ENCODE measurements at regions not wholly inside any gene's neighbourhood (a gene's known extent, or its start where the extent isn't known, plus 50 kb on each side); places are given as distances from the start of the nearest gene placed in this dataset.

- H3K27me3 ChIP-seq (ENCODE audit: control insufficient read depth, insufficient read depth, low read length) = no peaks in the 10 kb centered on the region
- no peak overlapping the region for H3K4me3 ChIP-seq (ENCODE audit: low read length)
- no peaks in the 10 kb centered on the region for H3K36me3 ChIP-seq (ENCODE audit: control insufficient read depth, low read depth, low read length)
- no peak overlapping the region for H3K9ac ChIP-seq (ENCODE audit: low read length)
- H3K9me3 ChIP-seq (ENCODE audit: control insufficient read depth, low read depth, low read length) = no peaks in the 10 kb centered on the region
- H3K27ac ChIP-seq (ENCODE audit: low read length) = no peak overlapping the region
- no peaks in the 10 kb centered on the region for H3K4me1 ChIP-seq (ENCODE audit: control insufficient read depth, low read depth, low read length)
Observed at GRCh38 chr13:70324519-70324918, 216.3 kb upstream of the KLHL1 start.

GRCh38 chr13:70311191-70311590 lies 202.9 kb upstream of the KLHL1 start:
- Histone ChIP-seq H3K27me3 (ENCODE audit: control insufficient read depth, insufficient read depth, low read length) (no peaks in the 10 kb centered on the region), H3K9ac (ENCODE audit: low read length) (no peak overlapping the region), H3K27ac (ENCODE audit: low read length) (no peak overlapping the region), H3K4me1 (ENCODE audit: control insufficient read depth, low read depth, low read length) (no peaks in the 10 kb centered on the region), H3K9me3 (ENCODE audit: control insufficient read depth, low read depth, low read length) (no peaks in the 10 kb centered on the region), H3K36me3 (ENCODE audit: control insufficient read depth, low read depth, low read length) (no peaks in the 10 kb centered on the region), H3K4me3 (ENCODE audit: low read length) (no peak overlapping the region)

- Histone ChIP-seq H3K4me3 (ENCODE audit: low read length) (no peak overlapping the region), H3K4me1 (ENCODE audit: control insufficient read depth, low read depth, low read length) (no peaks in the 10 kb centered on the region), H3K27me3 (ENCODE audit: control insufficient read depth, insufficient read depth, low read length) (no peaks in the 10 kb centered on the region), H3K9ac (ENCODE audit: low read length) (no peak overlapping the region), H3K27ac (ENCODE audit: low read length) (no peak overlapping the region), H3K36me3 (ENCODE audit: control insufficient read depth, low read depth, low read length) (no peaks in the 10 kb centered on the region), H3K9me3 (ENCODE audit: control insufficient read depth, low read depth, low read length) (no peaks in the 10 kb centered on the region)
Observed at GRCh38 chr13:70310396-70311119, 202.3 kb upstream of the KLHL1 start.

- Histone ChIP-seq H3K4me1 (ENCODE audit: control insufficient read depth, low read depth, low read length) (no peaks in the 10 kb centered on the region), H3K36me3 (ENCODE audit: control insufficient read depth, low read depth, low read length) (no peaks in the 10 kb centered on the region), H3K9ac (ENCODE audit: low read length) (no peak overlapping the region), H3K27me3 (ENCODE audit: control insufficient read depth, insufficient read depth, low read length) (no peaks in the 10 kb centered on the region), H3K27ac (ENCODE audit: low read length) (no peak overlapping the region), H3K9me3 (ENCODE audit: control insufficient read depth, low read depth, low read length) (peaks cover 3% of the 10 kb centered on the region), H3K4me3 (ENCODE audit: low read length) (no peak overlapping the region)
Observed at GRCh38 chr13:70297189-70297616, 189.0 kb upstream of the KLHL1 start.

GRCh38 chr13:70284371-70284770 lies 176.1 kb upstream of the KLHL1 start:
- no peaks in the 10 kb centered on the region for H3K27me3 ChIP-seq (ENCODE audit: control insufficient read depth, insufficient read depth, low read length)
- H3K4me3 ChIP-seq (ENCODE audit: low read length) = no peak overlapping the region
- H3K4me1 ChIP-seq (ENCODE audit: control insufficient read depth, low read depth, low read length) = no peaks in the 10 kb centered on the region
- no peak overlapping the region for H3K27ac ChIP-seq (ENCODE audit: low read length)
- no peaks in the 10 kb centered on the region for H3K36me3 ChIP-seq (ENCODE audit: control insufficient read depth, low read depth, low read length)
- no peak overlapping the region for H3K9ac ChIP-seq (ENCODE audit: low read length)
- no peaks in the 10 kb centered on the region for H3K9me3 ChIP-seq (ENCODE audit: control insufficient read depth, low read depth, low read length)

DNA sequence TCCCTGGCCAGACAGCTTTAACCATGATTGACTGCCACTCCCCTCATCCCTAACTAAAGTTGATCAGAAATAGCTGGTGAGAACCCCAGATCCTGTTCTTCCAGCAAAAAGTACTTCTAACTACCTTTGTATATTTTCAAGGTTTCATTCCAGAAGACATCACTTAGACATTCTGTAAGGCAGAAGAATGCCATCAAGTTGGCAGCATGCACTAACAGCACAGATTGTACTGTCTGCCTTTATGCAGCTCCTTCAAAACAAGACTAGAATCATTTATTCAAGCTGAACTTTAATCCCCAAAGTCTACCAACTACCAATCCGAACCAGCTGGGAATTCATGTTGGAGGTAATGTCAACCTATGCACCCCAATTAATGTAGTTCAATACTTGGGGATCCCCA lies 167.6 kb upstream of the KLHL1 start:
- Histone ChIP-seq H3K27me3 (ENCODE audit: control insufficient read depth, insufficient read depth, low read length) (no peaks in the 10 kb centered on the region), H3K4me3 (ENCODE audit: low read length) (no peak overlapping the region)

DNA sequence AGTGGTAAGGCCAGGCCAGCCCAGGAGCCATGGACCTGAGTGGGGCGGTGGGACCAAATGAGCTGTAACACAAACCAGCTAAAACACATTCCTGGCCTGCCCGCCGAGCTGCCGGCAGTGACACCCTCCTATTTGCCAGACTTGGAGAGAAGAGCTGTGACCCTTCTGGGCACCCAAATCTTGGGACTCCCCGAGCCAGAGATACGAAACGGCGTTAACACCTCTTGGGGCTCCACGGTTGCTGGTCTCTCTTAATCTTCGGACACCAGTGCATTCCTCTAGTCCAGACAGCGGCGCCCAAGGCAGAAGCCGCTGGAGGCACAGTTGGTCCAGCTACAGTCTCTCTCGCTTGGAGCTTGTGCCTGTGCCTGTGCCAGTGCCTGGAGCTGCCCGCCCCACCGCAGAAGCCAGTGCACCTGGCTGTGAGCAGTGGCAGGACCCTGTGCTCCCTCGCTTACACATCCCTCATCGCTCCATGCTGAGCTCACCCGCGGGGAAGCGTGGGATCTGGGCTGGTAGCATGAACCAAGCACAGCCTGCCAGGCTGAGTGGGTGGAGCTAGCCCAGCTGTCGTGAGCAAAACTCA lies 147.2 kb upstream of the KLHL1 start:
- H3K27ac ChIP-seq (ENCODE audit: low read length) = no peak overlapping the region
- no peaks in the 10 kb centered on the region for H3K4me1 ChIP-seq (ENCODE audit: control insufficient read depth, low read depth, low read length)
- H3K9ac ChIP-seq (ENCODE audit: low read length) = no peak overlapping the region
- no peaks in the 10 kb centered on the region for H3K9me3 ChIP-seq (ENCODE audit: control insufficient read depth, low read depth, low read length)
- H3K4me3 ChIP-seq (ENCODE audit: low read length) = no peak overlapping the region
- no peaks in the 10 kb centered on the region for H3K36me3 ChIP-seq (ENCODE audit: control insufficient read depth, low read depth, low read length)
- no peaks in the 10 kb centered on the region for H3K27me3 ChIP-seq (ENCODE audit: control insufficient read depth, insufficient read depth, low read length)

More for the DNA sequence above, 167.6 kb upstream of the KLHL1 start:
- Histone ChIP-seq H3K4me1 (ENCODE audit: control insufficient read depth, low read depth, low read length) (no peaks in the 10 kb centered on the region), H3K9me3 (ENCODE audit: control insufficient read depth, low read depth, low read length) (no peaks in the 10 kb centered on the region), H3K36me3 (ENCODE audit: control insufficient read depth, low read depth, low read length) (no peaks in the 10 kb centered on the region), H3K9ac (ENCODE audit: low read length) (no peak overlapping the region), H3K27ac (ENCODE audit: low read length) (no peak overlapping the region)

- no peaks in the 10 kb centered on the region for H3K27me3 ChIP-seq (ENCODE audit: control insufficient read depth, insufficient read depth, low read length)
- H3K36me3 ChIP-seq (ENCODE audit: control insufficient read depth, low read depth, low read length) = no peaks in the 10 kb centered on the region
- H3K27ac ChIP-seq (ENCODE audit: low read length) = no peak overlapping the region
- H3K4me1 ChIP-seq (ENCODE audit: control insufficient read depth, low read depth, low read length) = no peaks in the 10 kb centered on the region
- no peaks in the 10 kb centered on the region for H3K9me3 ChIP-seq (ENCODE audit: control insufficient read depth, low read depth, low read length)
- no peak overlapping the region for H3K4me3 ChIP-seq (ENCODE audit: low read length)
- H3K9ac ChIP-seq (ENCODE audit: low read length) = no peak overlapping the region
Observed at GRCh38 chr13:70253834-70254233, 145.6 kb upstream of the KLHL1 start.

- no peaks in the 10 kb centered on the region for H3K9me3 ChIP-seq (ENCODE audit: control insufficient read depth, low read depth, low read length)
- no peak overlapping the region for H3K9ac ChIP-seq (ENCODE audit: low read length)
- no peak overlapping the region for H3K27ac ChIP-seq (ENCODE audit: low read length)
- no peak overlapping the region for H3K4me3 ChIP-seq (ENCODE audit: low read length)
- no peaks in the 10 kb centered on the region for H3K4me1 ChIP-seq (ENCODE audit: control insufficient read depth, low read depth, low read length)
- H3K27me3 ChIP-seq (ENCODE audit: control insufficient read depth, insufficient read depth, low read length) = no peaks in the 10 kb centered on the region
- no peaks in the 10 kb centered on the region for H3K36me3 ChIP-seq (ENCODE audit: control insufficient read depth, low read depth, low read length)
Observed at GRCh38 chr13:70253411-70253810, 145.2 kb upstream of the KLHL1 start.

DNA sequence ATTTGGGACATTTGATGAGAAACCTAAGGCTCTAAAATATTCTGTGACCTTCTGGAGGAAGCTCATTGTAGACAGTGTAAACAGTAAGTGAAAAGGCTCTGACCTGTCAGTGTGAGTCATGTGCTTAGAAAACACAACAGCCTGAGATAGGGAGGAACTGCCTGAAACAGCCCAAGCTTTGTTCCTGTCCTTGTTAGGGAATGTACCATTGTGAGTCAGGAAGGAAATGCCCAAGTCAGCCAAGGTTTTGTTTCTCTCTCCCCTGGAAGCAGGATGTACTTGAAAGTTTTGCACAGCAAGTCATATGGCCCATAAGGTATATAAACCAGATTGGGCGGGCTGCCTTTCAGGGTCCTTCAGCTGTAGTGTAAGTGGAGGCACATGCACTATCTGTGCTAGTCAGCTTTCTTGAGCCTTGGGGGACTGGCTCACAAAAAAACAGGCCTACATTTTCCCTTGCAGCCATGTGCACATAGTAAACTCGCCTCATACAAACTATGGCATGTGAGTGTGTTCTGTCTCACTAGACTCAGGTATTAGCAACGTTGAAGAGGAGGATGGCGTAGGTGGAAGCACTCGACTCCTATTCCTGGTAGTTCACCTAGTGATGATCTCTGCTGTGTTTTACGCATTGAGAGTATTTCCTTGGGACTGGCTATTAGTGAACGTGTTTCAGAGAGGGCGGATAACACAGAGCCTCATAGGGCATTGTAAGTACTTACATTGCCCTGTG lies 141.2 kb upstream of the KLHL1 start:
- no peak overlapping the region for H3K27ac ChIP-seq (ENCODE audit: low read length)
- H3K9ac ChIP-seq (ENCODE audit: low read length) = no peak overlapping the region
- no peaks in the 10 kb centered on the region for H3K36me3 ChIP-seq (ENCODE audit: control insufficient read depth, low read depth, low read length)
- no peaks in the 10 kb centered on the region for H3K27me3 ChIP-seq (ENCODE audit: control insufficient read depth, insufficient read depth, low read length)
- no peaks in the 10 kb centered on the region for H3K4me1 ChIP-seq (ENCODE audit: control insufficient read depth, low read depth, low read length)
- no peaks in the 10 kb centered on the region for H3K9me3 ChIP-seq (ENCODE audit: control insufficient read depth, low read depth, low read length)
- no peak overlapping the region for H3K4me3 ChIP-seq (ENCODE audit: low read length)

- Histone ChIP-seq H3K4me3 (ENCODE audit: low read length) (no peak overlapping the region), H3K4me1 (ENCODE audit: control insufficient read depth, low read depth, low read length) (peaks cover 4% of the 10 kb centered on the region), H3K27me3 (ENCODE audit: control insufficient read depth, insufficient read depth, low read length) (no peaks in the 10 kb centered on the region), H3K9me3 (ENCODE audit: control insufficient read depth, low read depth, low read length) (no peaks in the 10 kb centered on the region), H3K36me3 (ENCODE audit: control insufficient read depth, low read depth, low read length) (no peaks in the 10 kb centered on the region), H3K27ac (ENCODE audit: low read length) (no peak overlapping the region), H3K9ac (ENCODE audit: low read length) (no peak overlapping the region)
Observed at GRCh38 chr13:70237131-70237530, 128.9 kb upstream of the KLHL1 start.

Measured in iPS-18a (cell line).